ENCODE measurements at regions not wholly inside any gene's neighbourhood (a gene's known extent, or its start where the extent isn't known, plus 50 kb on each side); places are given as distances from the start of the nearest gene placed in this dataset.

DNA sequence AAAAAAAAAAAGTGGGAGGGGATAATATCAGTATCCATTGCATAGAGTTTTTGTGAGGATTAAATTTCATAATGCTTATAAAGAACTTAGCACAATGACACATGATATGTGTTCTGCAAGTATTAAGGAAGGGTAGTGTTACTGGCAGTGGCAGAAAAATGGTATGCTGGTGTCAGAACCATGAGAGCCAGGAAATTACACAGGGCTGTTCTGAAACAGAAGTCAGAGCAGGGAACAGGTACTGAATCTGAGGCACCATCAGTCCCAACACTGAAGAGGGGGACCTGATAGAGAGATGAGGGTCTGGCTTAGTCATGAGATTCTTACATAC lies 601.1 kb upstream of the GRIA3 start:
- Histone ChIP-seq H3K79me2 (ENCODE audit: control insufficient read depth, insufficient read depth, low read length) (no peaks in the 10 kb centered on the region), H3K9me1 (ENCODE audit: control insufficient read depth, extremely low read depth, insufficient read depth, low read length) (no peaks in the 10 kb centered on the region), H3K4me1 (ENCODE audit: control insufficient read depth, extremely low read depth, insufficient read depth, low read length) (peaks cover 8% of the 10 kb centered on the region), H3K4me3 (ENCODE audit: control insufficient read depth in 2 of 3, extremely low read depth in 1 of 3, insufficient read depth in 2 of 3, low read depth in 1 of 3, low read length in 3 of 3) (no peak overlapping the region), H2AFZ (ENCODE audit: control insufficient read depth, low read length) (no peak overlapping the region), H3K27me3 (ENCODE audit: control insufficient read depth, extremely low read depth, insufficient read depth, low read length) (no peaks in the 10 kb centered on the region), H3K9me3 (ENCODE audit: control insufficient read depth, low read depth, low read length) (no peaks in the 10 kb centered on the region), H3K9ac (ENCODE audit: control insufficient read depth, extremely low read depth, insufficient read depth, low read length) (no peak overlapping the region), H3K36me3 (ENCODE audit: control insufficient read depth in 2 of 2, extremely low read depth in 1 of 2, insufficient read depth in 2 of 2, low read length in 2 of 2) (no peaks in the 10 kb centered on the region), H3K27ac (ENCODE audit: control insufficient read depth, insufficient read depth, low read length) (peak overlapping the region; percentile 13), H4K20me1 (ENCODE audit: control insufficient read depth, extremely low read depth, insufficient read depth, low read length) (no peaks in the 10 kb centered on the region), H3K4me2 (ENCODE audit: control insufficient read depth, extremely low read depth, insufficient read depth, low read depth, low read length) (no peak overlapping the region)
- TF ChIP-seq, protein P1, sequence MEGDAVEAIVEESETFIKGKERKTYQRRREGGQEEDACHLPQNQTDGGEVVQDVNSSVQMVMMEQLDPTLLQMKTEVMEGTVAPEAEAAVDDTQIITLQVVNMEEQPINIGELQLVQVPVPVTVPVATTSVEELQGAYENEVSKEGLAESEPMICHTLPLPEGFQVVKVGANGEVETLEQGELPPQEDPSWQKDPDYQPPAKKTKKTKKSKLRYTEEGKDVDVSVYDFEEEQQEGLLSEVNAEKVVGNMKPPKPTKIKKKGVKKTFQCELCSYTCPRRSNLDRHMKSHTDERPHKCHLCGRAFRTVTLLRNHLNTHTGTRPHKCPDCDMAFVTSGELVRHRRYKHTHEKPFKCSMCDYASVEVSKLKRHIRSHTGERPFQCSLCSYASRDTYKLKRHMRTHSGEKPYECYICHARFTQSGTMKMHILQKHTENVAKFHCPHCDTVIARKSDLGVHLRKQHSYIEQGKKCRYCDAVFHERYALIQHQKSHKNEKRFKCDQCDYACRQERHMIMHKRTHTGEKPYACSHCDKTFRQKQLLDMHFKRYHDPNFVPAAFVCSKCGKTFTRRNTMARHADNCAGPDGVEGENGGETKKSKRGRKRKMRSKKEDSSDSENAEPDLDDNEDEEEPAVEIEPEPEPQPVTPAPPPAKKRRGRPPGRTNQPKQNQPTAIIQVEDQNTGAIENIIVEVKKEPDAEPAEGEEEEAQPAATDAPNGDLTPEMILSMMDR (optimal IDR thresholded peaks at IDR 0.05 in 1 of 3, IDR thresholded peaks at IDR 0.05 in 1 of 3, conservative IDR thresholded peaks at IDR 0.05 in 1 of 3; ENCODE audit: extremely low read depth in 1 of 3, insufficient read depth in 2 of 3, low read length in 3 of 3) = no peak
- TF ChIP-seq EZH2 (IDR thresholded peaks at IDR 0.05; ENCODE audit: low read length) = no peak
- FAIRE-seq (no peak), DNase-seq (ENCODE audit: low read depth, low spot score) (no peak)
- dilution Hi-C loops (cut with MboI; ENCODE audit: extremely low pct_ligation_motif_present, low sequenced_read_pairs) = no loop called here

- no peak for FAIRE-seq
- Histone ChIP-seq H3K27me3 (ENCODE audit: control insufficient read depth, extremely low read depth, insufficient read depth, low read length) (no peaks in the 10 kb centered on the region), H3K4me2 (ENCODE audit: control insufficient read depth, extremely low read depth, insufficient read depth, low read depth, low read length) (no peak overlapping the region), H3K4me1 (ENCODE audit: control insufficient read depth, extremely low read depth, insufficient read depth, low read length) (peaks cover 8% of the 10 kb centered on the region), H3K79me2 (ENCODE audit: control insufficient read depth, insufficient read depth, low read length) (no peaks in the 10 kb centered on the region), H3K9me1 (ENCODE audit: control insufficient read depth, extremely low read depth, insufficient read depth, low read length) (no peaks in the 10 kb centered on the region), H3K9ac (ENCODE audit: control insufficient read depth, extremely low read depth, insufficient read depth, low read length) (no peak overlapping the region), H3K4me3 (ENCODE audit: control insufficient read depth in 2 of 3, extremely low read depth in 1 of 3, insufficient read depth in 2 of 3, low read depth in 1 of 3, low read length in 3 of 3) (no peak overlapping the region), H2AFZ (ENCODE audit: control insufficient read depth, low read length) (no peak overlapping the region), H3K9me3 (ENCODE audit: control insufficient read depth, low read depth, low read length) (no peaks in the 10 kb centered on the region), H4K20me1 (ENCODE audit: control insufficient read depth, extremely low read depth, insufficient read depth, low read length) (no peaks in the 10 kb centered on the region), H3K36me3 (ENCODE audit: control insufficient read depth in 2 of 2, extremely low read depth in 1 of 2, insufficient read depth in 2 of 2, low read length in 2 of 2) (no peaks in the 10 kb centered on the region), H3K27ac (ENCODE audit: control insufficient read depth, insufficient read depth, low read length) (no peak overlapping the region)
- TF ChIP-seq, protein P1 (optimal IDR thresholded peaks at IDR 0.05 in 1 of 3, IDR thresholded peaks at IDR 0.05 in 1 of 3, conservative IDR thresholded peaks at IDR 0.05 in 1 of 3; ENCODE audit: extremely low read depth in 1 of 3, insufficient read depth in 2 of 3, low read length in 3 of 3) = no peak
- DNase-seq (ENCODE audit: low read depth, low spot score) = no peak
- dilution Hi-C loops (cut with MboI; ENCODE audit: extremely low pct_ligation_motif_present, low sequenced_read_pairs) = no loop called here
Observed at GRCh38 chrX:122583551-122583950, 600.5 kb upstream of the GRIA3 start.

Measured in keratinocyte (primary cell).